ENCODE measurements at regions not wholly inside any gene's neighbourhood (a gene's known extent, or its start where the extent isn't known, plus 50 kb on each side); places are given as distances from the start of the nearest gene placed in this dataset.
"Not testable (repeated sequence)": the region's sequence is repeated elsewhere in the genome, so short reads cannot be mapped to it uniquely, and the experiment has no call there.

GRCh38 chrX:128717635-128718578 is 665.7 kb upstream of the ACTRT1 start:
- no peak for DNase-seq (ENCODE audit: extremely low spot score)
- 74% methylated on average over 4 of the region's 4 CpGs for WGBS
- no peaks in the 10 kb centered on the region for H3K4me1 ChIP-seq (ENCODE audit: insufficient read depth)
- no peak overlapping the region for H3K27ac ChIP-seq (ENCODE audit: low read depth)
- H3K4me3 ChIP-seq (ENCODE audit: low read depth, low read length) = no peak overlapping the region
- no peaks in the 10 kb centered on the region for H3K36me3 ChIP-seq (ENCODE audit: insufficient read depth)

- no peak overlapping the region for H3K4me3 ChIP-seq (ENCODE audit: low read depth, low read length)
- 90% methylated on average over 9 of the region's 9 CpGs for WGBS
Observed at GRCh38 chrX:128714425-128714824, 662.2 kb upstream of the ACTRT1 start.

GRCh38 chrX:128699716-128700285 is 647.6 kb upstream of the ACTRT1 start:
- DNase-seq (ENCODE audit: extremely low spot score) = no peak
- 71% methylated on average over 3 of the region's 3 CpGs for WGBS
- Histone ChIP-seq H3K4me3 (ENCODE audit: low read depth, low read length) (no peak overlapping the region), H3K36me3 (ENCODE audit: insufficient read depth) (no peaks in the 10 kb centered on the region), H3K4me1 (ENCODE audit: insufficient read depth) (no peaks in the 10 kb centered on the region), H3K27ac (ENCODE audit: low read depth) (no peak overlapping the region)

More at GRCh38 chrX:128714425-128714824, 662.2 kb upstream of the ACTRT1 start:
- H3K27ac ChIP-seq (ENCODE audit: low read depth) = no peak overlapping the region
- H3K36me3 ChIP-seq (ENCODE audit: insufficient read depth) = no peaks in the 10 kb centered on the region
- no peaks in the 10 kb centered on the region for H3K4me1 ChIP-seq (ENCODE audit: insufficient read depth)
- no peak for DNase-seq (ENCODE audit: extremely low spot score)

- WGBS = 17% methylated on average over 1 of the region's 1 CpG
- H3K4me3 ChIP-seq (ENCODE audit: low read depth, low read length) = no peak overlapping the region
- H3K36me3 ChIP-seq (ENCODE audit: insufficient read depth) = no peaks in the 10 kb centered on the region
- no peak overlapping the region for H3K27ac ChIP-seq (ENCODE audit: low read depth)
- no peak for DNase-seq (ENCODE audit: extremely low spot score)
- H3K4me1 ChIP-seq (ENCODE audit: insufficient read depth) = no peaks in the 10 kb centered on the region
Observed at GRCh38 chrX:128698573-128699181, 646.5 kb upstream of the ACTRT1 start.

- Histone ChIP-seq H3K4me3 (ENCODE audit: low read depth, low read length) (no peak overlapping the region), H3K4me1 (ENCODE audit: insufficient read depth) (no peaks in the 10 kb centered on the region), H3K36me3 (ENCODE audit: insufficient read depth) (no peaks in the 10 kb centered on the region), H3K27ac (ENCODE audit: low read depth) (no peak overlapping the region)
- DNase-seq (ENCODE audit: extremely low spot score) = no peak
- 89% methylated on average over 6 of the region's 6 CpGs for WGBS
Observed at GRCh38 chrX:128691872-128692271, 639.7 kb upstream of the ACTRT1 start.

GRCh38 chrX:128685387-128685786 is 633.2 kb upstream of the ACTRT1 start:
- Histone ChIP-seq H3K27ac (ENCODE audit: low read depth) (no peak overlapping the region), H3K4me1 (ENCODE audit: insufficient read depth) (no peaks in the 10 kb centered on the region), H3K4me3 (ENCODE audit: low read depth, low read length) (no peak overlapping the region), H3K36me3 (ENCODE audit: insufficient read depth) (no peaks in the 10 kb centered on the region)
- WGBS = 61% methylated on average over 2 of the region's 2 CpGs
- DNase-seq (ENCODE audit: extremely low spot score) = no peak

GRCh38 chrX:128676651-128677050 is 624.4 kb upstream of the ACTRT1 start:
- 80% methylated on average over 4 of the region's 4 CpGs for WGBS
- Histone ChIP-seq H3K36me3 (ENCODE audit: insufficient read depth) (no peaks in the 10 kb centered on the region), H3K27ac (ENCODE audit: low read depth) (no peak overlapping the region), H3K4me1 (ENCODE audit: insufficient read depth) (no peaks in the 10 kb centered on the region), H3K4me3 (ENCODE audit: low read depth, low read length) (no peak overlapping the region)
- no peak for DNase-seq (ENCODE audit: extremely low spot score)

- H3K4me1 ChIP-seq (ENCODE audit: insufficient read depth); H3K4me3 ChIP-seq (ENCODE audit: low read depth, low read length); H3K36me3 ChIP-seq (ENCODE audit: insufficient read depth); H3K27ac ChIP-seq (ENCODE audit: low read depth); DNase-seq (ENCODE audit: extremely low spot score): not testable (repeated sequence)
- WGBS = 76% methylated on average over 9 of the region's 9 CpGs
Observed at GRCh38 chrX:128674326-128675086, 622.3 kb upstream of the ACTRT1 start.

GRCh38 chrX:128664211-128664610 is 612.0 kb upstream of the ACTRT1 start:
- WGBS = 43% methylated on average over 1 of the region's 1 CpG
- H3K4me3 ChIP-seq (ENCODE audit: low read depth, low read length) = no peak overlapping the region
- H3K36me3 ChIP-seq (ENCODE audit: insufficient read depth) = no peaks in the 10 kb centered on the region
- H3K4me1 ChIP-seq (ENCODE audit: insufficient read depth) = no peaks in the 10 kb centered on the region
- DNase-seq (ENCODE audit: extremely low spot score) = no peak
- no peak overlapping the region for H3K27ac ChIP-seq (ENCODE audit: low read depth)

GRCh38 chrX:128653524-128654060 is 601.4 kb upstream of the ACTRT1 start:
- H3K27ac ChIP-seq (ENCODE audit: low read depth) = no peak overlapping the region
- H3K36me3 ChIP-seq (ENCODE audit: insufficient read depth) = no peaks in the 10 kb centered on the region
- no peak overlapping the region for H3K4me3 ChIP-seq (ENCODE audit: low read depth, low read length)
- no peak for DNase-seq (ENCODE audit: extremely low spot score)
- H3K4me1 ChIP-seq (ENCODE audit: insufficient read depth) = no peaks in the 10 kb centered on the region
- 16% methylated on average over 6 of the region's 6 CpGs for WGBS

GRCh38 chrX:128650326-128650725 is 598.1 kb upstream of the ACTRT1 start:
- H3K27ac ChIP-seq (ENCODE audit: low read depth) = no peak overlapping the region
- no peak for DNase-seq (ENCODE audit: extremely low spot score)
- 53% methylated on average over 1 of the region's 1 CpG for WGBS

GRCh38 chrX:128634754-128635153 is 582.6 kb upstream of the ACTRT1 start:
- Histone ChIP-seq H3K4me3 (ENCODE audit: low read depth, low read length) (no peak overlapping the region), H3K36me3 (ENCODE audit: insufficient read depth) (no peaks in the 10 kb centered on the region), H3K27ac (ENCODE audit: low read depth) (no peak overlapping the region), H3K4me1 (ENCODE audit: insufficient read depth) (no peaks in the 10 kb centered on the region)
- no peak for DNase-seq (ENCODE audit: extremely low spot score)
- WGBS = 33% methylated on average over 1 of the region's 1 CpG

More at GRCh38 chrX:128650326-128650725, 598.1 kb upstream of the ACTRT1 start:
- H3K4me3 ChIP-seq (ENCODE audit: low read depth, low read length) = no peak overlapping the region
- H3K36me3 ChIP-seq (ENCODE audit: insufficient read depth) = no peaks in the 10 kb centered on the region
- H3K4me1 ChIP-seq (ENCODE audit: insufficient read depth) = no peaks in the 10 kb centered on the region

GRCh38 chrX:128623361-128623760 is 571.2 kb upstream of the ACTRT1 start:
- Histone ChIP-seq H3K27ac (ENCODE audit: low read depth) (no peak overlapping the region), H3K4me1 (ENCODE audit: insufficient read depth) (no peaks in the 10 kb centered on the region), H3K4me3 (ENCODE audit: low read depth, low read length) (no peak overlapping the region), H3K36me3 (ENCODE audit: insufficient read depth) (no peaks in the 10 kb centered on the region)
- DNase-seq (ENCODE audit: extremely low spot score) = no peak
- 95% methylated on average over 1 of the region's 1 CpG for WGBS
